OCI-LY1 (cell line): ENCODE measurements at regions not wholly inside any gene's neighbourhood (a gene's known extent, or its start where the extent isn't known, plus 50 kb on each side); places are given as distances from the start of the nearest gene placed in this dataset.

Experiments used
- H2AFZ ChIP-seq: fragments of 200-600 bp; sonication (generic), shearing (Covaris generic); 2 replicates; pipeline ENCODE4 v1.6.0; 2014; ENCODE audit warnings: antibody characterized with exemption, mild to moderate bottlenecking, low read length
- H3F3A ChIP-seq: fragments of 200-600 bp; sonication (generic), shearing (Covaris generic); 2 replicates; pipeline ENCODE4 v1.6.0; 2014; ENCODE audit warnings: mild to moderate bottlenecking, antibody characterized with exemption, low read length, moderate library complexity; ENCODE audit not compliant: insufficient read depth
- H3K27ac ChIP-seq: fragments of 200-600 bp; sonication (generic); 2 replicates; pipeline ENCODE4 v1.5.1; 2014; ENCODE audit warnings: low read length, mixed run types, mild to moderate bottlenecking, low read depth; ENCODE audit not compliant: poor library complexity, severe bottlenecking
- H3K27me3 ChIP-seq: fragments of 200-600 bp; sonication (generic); 2 replicates; pipeline ENCODE4 v1.6.0; 2014; ENCODE audit warnings: antibody characterized with exemption, mild to moderate bottlenecking, low read length, moderate library complexity; ENCODE audit not compliant: insufficient read depth
- H3K36me3 ChIP-seq: fragments of 200-600 bp; sonication (generic); 2 replicates; pipeline ENCODE4 v1.6.1; 2014; ENCODE audit warnings: mild to moderate bottlenecking, antibody characterized with exemption, low read length, moderate library complexity, mixed read lengths; ENCODE audit not compliant: insufficient read depth
- H3K4me1 ChIP-seq: fragments of 200-600 bp; sonication (generic); 2 replicates; pipeline ENCODE4 v1.5.1; 2014; ENCODE audit warnings: mild to moderate bottlenecking, low read length, moderate library complexity; ENCODE audit not compliant: insufficient read depth, severe bottlenecking
- H3K4me2 ChIP-seq: fragments of 200-600 bp; sonication (generic), shearing (Covaris generic); 2 replicates; pipeline ENCODE4 v1.6.1; 2014; ENCODE audit warnings: low read length
- H3K4me3 ChIP-seq: fragments of 200-600 bp; sonication (generic); 2 replicates; pipeline ENCODE4 v1.5.1; 2014; ENCODE audit warnings: low read length, low read depth, mild to moderate bottlenecking, mixed read lengths; ENCODE audit not compliant: poor library complexity, severe bottlenecking
- H3K79me2 ChIP-seq: fragments of 200-600 bp; shearing (Covaris generic); 2 replicates; pipeline ENCODE4 v1.6.1; 2016; ENCODE audit warnings: mixed run types, low read length, mixed read lengths; ENCODE audit not compliant: insufficient read depth
- H3K9ac ChIP-seq: fragments of 200-600 bp; sonication (generic), shearing (Covaris generic); 2 replicates; pipeline ENCODE4 v1.6.1; 2014; ENCODE audit warnings: mild to moderate bottlenecking, low read length, mixed read lengths
- H3K9me2 ChIP-seq: fragments of 200-600 bp; sonication (generic), shearing (Covaris generic); 2 replicates; pipeline ENCODE4 v1.6.1; 2014; ENCODE audit warnings: low read depth, mild to moderate bottlenecking, low read length, mixed read lengths
- H3K9me3 ChIP-seq: fragments of 200-600 bp; shearing (Covaris generic); 2 replicates; pipeline ENCODE4 v1.6.1; 2014; ENCODE audit warnings: low read length, mixed read lengths
- H4K20me1 ChIP-seq: fragments of 200-600 bp; sonication (generic), shearing (Covaris generic); 2 replicates; pipeline ENCODE4 v1.6.0; 2016; ENCODE audit warnings: mild to moderate bottlenecking, low read length; ENCODE audit not compliant: insufficient read depth
- CTCF ChIP-seq: fragments of 200-600 bp; sonication (generic), shearing (Covaris generic); IDR thresholded peaks from 2 replicates; pipeline ENCODE4 v1.5.1; 2017; ENCODE audit warnings: mild to moderate bottlenecking, antibody characterized with exemption, low read length, moderate library complexity, mixed read lengths
- EZH2 ChIP-seq: fragments of 200-600 bp; sonication (generic), shearing (Covaris generic); IDR thresholded peaks from 2 replicates; pipeline ENCODE4 v1.8.0; 2017; ENCODE audit warnings: borderline replicate concordance, mixed run types, mild to moderate bottlenecking, antibody characterized with exemption, low read length, moderate library complexity, mixed read lengths

GRCh38 chr14:30227876-30228275 lies 300.2 kb upstream of the PRKD1 start:
- H3K4me3 ChIP-seq = no peak overlapping the region
- no peak overlapping the region for H3K4me2 ChIP-seq
- no peaks in the 10 kb centered on the region for H3K27me3 ChIP-seq
- H3K4me1 ChIP-seq = no peaks in the 10 kb centered on the region
- no peak overlapping the region for H3K27ac ChIP-seq
- H3K79me2 ChIP-seq = no peaks in the 10 kb centered on the region
- H3K9ac ChIP-seq = no peak overlapping the region
- no peaks in the 10 kb centered on the region for H3K9me2 ChIP-seq
- no peaks in the 10 kb centered on the region for H3F3A ChIP-seq
- no peak for TF ChIP-seq EZH2
- TF ChIP-seq CTCF = no peak
- H4K20me1 ChIP-seq = no peaks in the 10 kb centered on the region
- no peaks in the 10 kb centered on the region for H3K36me3 ChIP-seq
- H3K9me3 ChIP-seq = no peaks in the 10 kb centered on the region
- no peak overlapping the region for H2AFZ ChIP-seq

- Histone ChIP-seq H3K9me2 (no peaks in the 10 kb centered on the region), H3F3A (no peaks in the 10 kb centered on the region), H3K9ac (no peak overlapping the region), H3K4me3 (no peak overlapping the region), H3K4me2 (no peak overlapping the region), H2AFZ (no peak overlapping the region), H3K4me1 (no peaks in the 10 kb centered on the region), H4K20me1 (no peaks in the 10 kb centered on the region), H3K27ac (no peak overlapping the region), H3K36me3 (no peaks in the 10 kb centered on the region), H3K27me3 (no peaks in the 10 kb centered on the region), H3K79me2 (no peaks in the 10 kb centered on the region), H3K9me3 (no peaks in the 10 kb centered on the region)
- TF ChIP-seq EZH2 (no peak), CTCF (no peak)
These were observed 303.1 kb upstream of the PRKD1 start for GRCh38 chr14:30230719-30231118.

GRCh38 chr14:30234966-30235365 lies 307.3 kb upstream of the PRKD1 start:
- Histone ChIP-seq H3K9ac (no peak overlapping the region), H3K27ac (no peak overlapping the region), H3K4me1 (no peaks in the 10 kb centered on the region), H3K9me3 (no peaks in the 10 kb centered on the region), H3K9me2 (no peaks in the 10 kb centered on the region), H3K4me3 (no peak overlapping the region), H4K20me1 (no peaks in the 10 kb centered on the region), H3K27me3 (no peaks in the 10 kb centered on the region), H2AFZ (no peak overlapping the region), H3K79me2 (no peaks in the 10 kb centered on the region), H3F3A (no peaks in the 10 kb centered on the region), H3K4me2 (no peak overlapping the region), H3K36me3 (no peaks in the 10 kb centered on the region)
- TF ChIP-seq EZH2 (no peak), CTCF (no peak)
